Endothelial cell of umbilical vein (primary cell): ENCODE measurements at regions not wholly inside any gene's neighbourhood (a gene's known extent, or its start where the extent isn't known, plus 50 kb on each side); places are given as distances from the start of the nearest gene placed in this dataset.

ENCODE experiments used
- BruUV-seq: library from RNA; stranded (reverse); fragments of 400-500 nt; replicated peaks from 2 replicates; lab custom pipeline; 2021; lab: Mats Ljungman, UMichigan
- CTCF ChIA-PET: fragments of 300-600, 350-600 bp; sonication (Branson Sonifier 250); formaldehyde crosslinking; loops from one replicate; lab custom pipeline; 2021; ENCODE audit warnings: antibody characterized with exemption, inconsistent platforms; lab: Charles Lee
- POLR2A ChIA-PET: fragments of 300-600, 350-600 bp; sonication (Branson Sonifier 250); formaldehyde crosslinking; loops from one replicate; lab custom pipeline; 2021; ENCODE audit warnings: antibody characterized with exemption, inconsistent platforms; lab: Charles Lee
- DNase-seq: peaks from one replicate; pipeline ENCODE4 v3.0.0-alpha.2; 2011; ENCODE audit warnings: low read depth, low spot score
- FAIRE-seq: peaks from 2 replicates; lab custom pipeline; 2011; peaks lifted over from hg19 to GRCh38; lab: Jason Lieb, UNC
- H2AFZ ChIP-seq: 2 replicates; pipeline ENCODE4 v1.6.0; 2012; ENCODE audit warnings: low read depth, low read length, control low read depth, inconsistent platforms
- H3K27ac ChIP-seq: 2 replicates; pipeline ENCODE4 v1.5.1; 2011; ENCODE audit warnings: low read depth, mild to moderate bottlenecking, control low read depth, low read length, moderate library complexity; ENCODE audit not compliant: insufficient read depth
- H3K27me3 ChIP-seq, 2 experiments: 2 replicates each; pipeline versions ENCODE4 v1.6.0 to v1.6.1; 2011; ENCODE audit warnings: low read length in 2 of 2, mixed read lengths in 1 of 2; ENCODE audit not compliant: control insufficient read depth in 2 of 2, insufficient read depth in 2 of 2
- H3K36me3 ChIP-seq, 2 experiments: 2 replicates in 1 of 2; 3 replicates in 1 of 2; pipeline ENCODE4 v1.5.1; 2011; ENCODE audit warnings: low read length in 2 of 2, mild to moderate bottlenecking in 1 of 2, moderate library complexity in 1 of 2; ENCODE audit not compliant: control insufficient read depth in 2 of 2, insufficient read depth in 2 of 2; ENCODE audit errors: extremely low read depth in 1 of 2
- H3K4me1 ChIP-seq: 3 replicates; pipeline ENCODE4 v1.5.1; 2011; ENCODE audit warnings: mild to moderate bottlenecking, low read length; ENCODE audit not compliant: control insufficient read depth, insufficient read depth; ENCODE audit errors: extremely low read depth
- H3K4me2 ChIP-seq: 2 replicates; pipeline ENCODE4 v1.6.1; 2011; ENCODE audit warnings: low read length, control low read depth, mixed read lengths; ENCODE audit not compliant: insufficient read depth
- H3K4me3 ChIP-seq, 3 experiments: fragments of 200-600 bp in 1 of 3; sonication (generic), shearing (Covaris generic) in 1 of 3; replicated peaks in 1 of 3; 2 replicates each; pipeline ENCODE4 v1.5.1; 2011 to 2016; ENCODE audit warnings: control low read depth in 3 of 3, low read length in 3 of 3, mild to moderate bottlenecking in 2 of 3, inconsistent platforms in 1 of 3, low read depth in 1 of 3, moderate library complexity in 1 of 3; ENCODE audit not compliant: insufficient read depth in 1 of 3
- H3K79me2 ChIP-seq: 2 replicates; pipeline ENCODE4 v1.6.0; 2012; ENCODE audit warnings: low read length, inconsistent platforms; ENCODE audit not compliant: control insufficient read depth, insufficient read depth
- H3K9ac ChIP-seq: replicated peaks from 2 replicates; pipeline ENCODE3; 2011; ENCODE audit warnings: low read length, control low read depth; ENCODE audit not compliant: insufficient read depth; ENCODE audit errors: extremely low read depth
- H3K9me1 ChIP-seq: replicated peaks from 3 replicates; pipeline ENCODE4 v1.6.0; 2011; ENCODE audit warnings: mild to moderate bottlenecking, low read length; ENCODE audit not compliant: control insufficient read depth, insufficient read depth; ENCODE audit errors: extremely low read depth
- H3K9me3 ChIP-seq: replicated peaks from 2 replicates; pipeline ENCODE4 v1.5.1; 2012; ENCODE audit warnings: low read length, inconsistent platforms; ENCODE audit not compliant: control insufficient read depth, insufficient read depth
- H4K20me1 ChIP-seq: replicated peaks from 2 replicates; pipeline ENCODE3; 2011; ENCODE audit warnings: mild to moderate bottlenecking, low read length; ENCODE audit not compliant: control insufficient read depth, insufficient read depth; ENCODE audit errors: extremely low read depth
- CTCF ChIP-seq, 2 donors: IDR thresholded peaks; 1 replicate in 1 of 2; 2 replicates in 1 of 2; pipeline ENCODE4 v1.5.1; 2011; ENCODE audit warnings: low read length in 2 of 2, mild to moderate bottlenecking in 2 of 2, moderate library complexity in 2 of 2, control low read depth in 1 of 2, inconsistent platforms in 1 of 2, low read depth in 1 of 2; ENCODE audit not compliant: insufficient read depth in 1 of 2; ENCODE audit errors: extremely low read depth in 1 of 2
- EZH2 ChIP-seq: IDR thresholded peaks from 2 replicates; pipeline ENCODE4 v1.6.1; 2012; ENCODE audit warnings: borderline replicate concordance, low read depth, mild to moderate bottlenecking, moderate library complexity, low read length, inconsistent platforms; ENCODE audit not compliant: severe bottlenecking
- FOS ChIP-seq: IDR thresholded peaks from 2 replicates; pipeline ENCODE4 v1.6.1; 2011; ENCODE audit warnings: mild to moderate bottlenecking, low read length, moderate library complexity, borderline replicate concordance; ENCODE audit not compliant: insufficient read depth
- GATA2 ChIP-seq: IDR thresholded peaks from 2 replicates; pipeline ENCODE4 v1.7.0; 2011; ENCODE audit warnings: low read depth, mild to moderate bottlenecking, moderate library complexity, mixed read lengths, low read length; ENCODE audit not compliant: insufficient read length, insufficient read depth
- JUN ChIP-seq: IDR thresholded peaks from 2 replicates; pipeline ENCODE4 v1.6.1; 2011; ENCODE audit warnings: borderline replicate concordance, low read depth; ENCODE audit not compliant: insufficient read length, insufficient read depth
- MAX ChIP-seq: IDR thresholded peaks from 2 replicates; pipeline ENCODE4 v1.6.1; 2011; ENCODE audit not compliant: insufficient read depth, insufficient read length
- MYC ChIP-seq: IDR thresholded peaks from one replicate; pipeline ENCODE4 v1.6.1; 2011; ENCODE audit warnings: mild to moderate bottlenecking, low read depth, low read length
- POLR2A ChIP-seq: IDR thresholded peaks from 2 replicates; pipeline ENCODE4 v1.6.1; 2012; ENCODE audit warnings: low read depth, mild to moderate bottlenecking, control low read depth, low read length
- POLR2AphosphoS5 ChIP-seq: IDR thresholded peaks from 2 replicates; pipeline ENCODE4 v1.6.1; 2012; ENCODE audit warnings: low read depth, mild to moderate bottlenecking, control low read depth, low read length, moderate library complexity; ENCODE audit not compliant: insufficient read depth
- dilution Hi-C: fragments of 300-500 bp; cut with MboI; formaldehyde crosslinking; loops from one replicate; pipeline ENCODE4 v1.15.0; 2019; ENCODE audit warnings: low sequenced_read_pairs; ENCODE audit not compliant: extremely low pct_ligation_motif_present
- intact Hi-C: fragments of 100-400 bp; cut with micrococcal nuclease; formaldehyde crosslinking; loops from one replicate; pipeline ENCODE4 v1.10.0; 2022

- Histone ChIP-seq H4K20me1 (no peaks in the 10 kb centered on the region), H3K4me1 (no peaks in the 10 kb centered on the region), H3K9ac (no peak overlapping the region), H3K9me1 (no peaks in the 10 kb centered on the region), H3K9me3 (no peaks in the 10 kb centered on the region), H3K27ac (no peak overlapping the region), H3K79me2 (no peaks in the 10 kb centered on the region), H3K36me3 (no peaks in the 10 kb centered on the region), H3K27me3 (no peaks in the 10 kb centered on the region), H2AFZ (no peak overlapping the region), H3K4me3 (no peak overlapping the region), H3K4me2 (no peak overlapping the region)
- TF ChIP-seq FOS (no peak), EZH2 (no peak), POLR2A (no peak), MAX (no peak), MYC (no peak), JUN (no peak), POLR2AphosphoS5 (no peak), CTCF (IDR thresholded peaks at IDR 0.05; ENCODE audit: extremely low read depth in 1 of 2, insufficient read depth in 1 of 2, low read depth in 1 of 2, low read length in 2 of 2) (no peak), GATA2 (no peak)
- ChIA-PET CTCF (no interaction called here), POLR2A (no interaction called here)
- intact Hi-C loops: no loop called here
- DNase-seq (no peak), FAIRE-seq (no peak)
- dilution Hi-C loops: no loop called here
- no TSS peak for BruUV-seq
These were observed 54.3 kb upstream of the NLRP1 start for GRCh38 chr17:5638596-5638995.
